ENCODE measurements at regions not wholly inside any gene's neighbourhood (a gene's known extent, or its start where the extent isn't known, plus 50 kb on each side); places are given as distances from the start of the nearest gene placed in this dataset.

DNA sequence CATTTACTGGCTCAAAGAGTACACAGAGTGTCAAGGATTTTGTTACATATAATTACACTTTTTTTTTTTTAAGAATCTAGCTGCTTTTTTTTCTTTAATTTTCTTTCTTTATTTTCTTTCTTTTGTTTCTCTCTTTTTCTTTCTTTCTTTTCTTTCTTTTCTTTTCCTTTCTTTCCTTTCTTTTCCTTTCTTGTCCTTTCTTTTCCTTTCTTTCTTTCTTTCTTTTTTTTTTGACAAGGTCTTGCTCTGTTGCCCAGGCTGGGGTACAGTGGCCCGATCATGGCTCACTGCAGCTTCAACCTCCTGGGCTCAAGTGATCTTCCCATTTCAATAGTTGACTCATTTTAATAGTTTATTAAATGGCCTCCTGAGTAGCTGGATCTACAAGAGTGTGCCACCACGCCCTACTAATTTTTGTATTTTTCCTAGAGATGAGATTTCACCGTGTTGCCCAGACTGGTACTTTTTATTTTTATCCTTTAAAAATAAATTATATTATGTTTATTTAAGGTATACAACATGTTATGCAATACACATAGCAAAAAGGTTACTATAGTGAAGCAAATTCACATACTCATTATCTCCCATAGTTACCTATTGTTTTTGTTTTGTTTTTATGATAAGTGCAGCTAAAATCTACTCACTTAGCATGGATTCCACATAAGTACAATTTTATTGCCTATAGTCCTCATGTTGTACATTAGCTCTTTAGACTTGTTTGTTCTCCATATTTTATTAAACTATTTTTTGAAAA lies 381.5 kb upstream of the KLF4 start:
- DNase-seq (ENCODE audit: low spot score) = no peak

DNA sequence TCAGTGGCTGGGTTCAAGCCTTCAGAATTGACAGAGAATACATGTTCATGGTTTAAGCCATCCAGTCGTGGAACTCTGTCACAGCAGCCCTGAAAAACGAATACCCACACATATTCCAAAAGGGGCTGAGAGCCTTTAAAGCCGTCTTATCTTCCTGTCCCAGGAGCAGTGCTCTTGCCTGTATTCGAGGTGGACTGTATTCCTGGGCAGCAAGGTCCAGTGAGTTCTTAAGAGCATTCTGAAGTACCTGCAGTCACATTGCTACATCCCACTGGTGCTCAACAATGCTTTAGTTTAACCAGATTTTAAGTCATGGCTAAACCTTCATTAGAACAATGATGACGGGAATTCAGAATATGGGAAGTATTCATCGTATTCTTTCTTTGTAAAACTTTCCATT lies 380.7 kb upstream of the KLF4 start:
- no peak for DNase-seq (ENCODE audit: low spot score)

DNA sequence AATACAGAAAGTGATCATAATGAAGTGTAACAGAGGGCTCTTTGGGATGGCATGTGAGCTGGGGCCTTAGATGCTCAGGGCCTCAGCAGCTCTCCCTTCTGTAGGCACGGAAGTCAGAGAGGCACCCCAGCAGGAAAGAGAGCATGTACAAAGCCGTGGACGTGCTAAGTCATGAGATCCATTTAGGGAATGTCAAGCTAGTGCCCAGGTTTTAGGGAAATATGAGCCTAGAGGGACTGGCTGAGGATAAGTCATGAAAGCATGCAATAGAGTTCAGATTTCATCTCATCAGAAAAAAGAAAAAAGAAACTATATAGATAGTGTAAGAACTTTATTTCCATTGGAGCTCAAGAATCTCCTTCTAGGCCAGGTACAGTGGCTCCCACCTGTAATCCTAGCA lies 379.5 kb upstream of the KLF4 start:
- no peak for DNase-seq (ENCODE audit: low spot score)

DNA sequence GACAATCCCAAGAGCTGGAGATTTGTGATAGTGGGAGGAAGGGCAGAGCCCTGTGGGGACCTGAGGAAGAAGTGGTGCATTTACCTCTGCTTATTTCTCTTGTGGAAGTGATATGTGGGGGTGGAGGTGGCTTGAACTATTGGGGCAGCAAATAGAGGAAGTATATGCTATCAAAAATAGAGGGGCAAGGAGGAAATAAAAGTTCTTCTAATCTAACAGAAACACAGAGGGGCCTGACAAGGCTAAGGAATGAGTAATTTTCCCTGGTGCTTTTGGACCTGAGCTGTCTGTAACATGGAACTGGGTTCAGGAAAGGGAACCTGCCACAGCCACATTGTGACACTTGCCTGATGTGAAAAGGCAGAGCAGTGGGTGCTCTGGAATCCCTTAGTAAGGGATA lies 378.6 kb upstream of the KLF4 start:
- no peak for DNase-seq (ENCODE audit: low spot score)

DNA sequence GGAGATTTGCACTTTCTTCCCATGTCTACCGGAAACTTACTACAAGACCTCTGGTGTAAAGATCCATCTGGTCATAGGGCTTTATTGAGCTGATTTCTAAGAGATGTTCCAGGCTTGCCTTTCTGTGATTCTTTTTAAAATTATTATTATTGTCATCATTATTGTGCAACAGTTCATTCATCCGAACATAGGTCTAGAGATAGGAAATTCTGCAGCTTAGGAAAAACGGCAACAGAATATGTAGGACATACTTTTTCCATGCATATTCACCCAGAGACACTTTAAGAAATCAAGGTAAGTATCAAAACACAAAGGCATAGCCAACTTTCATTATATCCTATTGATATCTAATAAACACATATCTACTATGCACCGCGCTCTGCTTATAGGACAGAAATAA lies 378.2 kb upstream of the KLF4 start:
- DNase-seq (ENCODE audit: low spot score) = no peak

DNA sequence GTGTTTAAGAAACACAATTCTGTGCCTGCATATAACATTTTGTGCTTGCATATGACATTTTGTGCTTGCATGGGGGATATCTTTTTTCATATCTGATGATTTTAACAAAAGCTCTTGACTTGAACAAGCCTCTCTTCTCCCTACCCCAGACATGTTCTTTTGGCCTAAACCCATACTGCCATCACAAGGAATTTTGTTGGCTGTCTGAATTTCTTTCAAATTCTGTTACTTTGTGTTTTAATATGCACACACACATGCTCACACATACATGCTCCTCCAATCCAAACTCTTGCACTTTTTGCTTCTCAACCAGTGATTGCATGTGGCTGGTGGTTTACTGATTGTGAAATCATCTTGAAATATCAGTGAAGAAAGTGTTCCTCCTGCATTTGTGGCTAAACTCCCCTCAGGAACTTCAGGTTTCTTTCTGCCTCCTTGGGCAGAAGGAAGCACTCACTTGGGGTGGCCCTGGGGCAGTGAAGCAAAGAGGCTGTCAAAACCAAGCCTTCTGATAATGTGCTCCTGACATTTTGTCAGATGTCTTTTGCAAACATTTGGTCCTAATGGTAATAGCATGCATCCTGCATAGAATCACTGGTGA lies 377.2 kb upstream of the KLF4 start:
- DNase-seq (ENCODE audit: low spot score) = no peak

DNA sequence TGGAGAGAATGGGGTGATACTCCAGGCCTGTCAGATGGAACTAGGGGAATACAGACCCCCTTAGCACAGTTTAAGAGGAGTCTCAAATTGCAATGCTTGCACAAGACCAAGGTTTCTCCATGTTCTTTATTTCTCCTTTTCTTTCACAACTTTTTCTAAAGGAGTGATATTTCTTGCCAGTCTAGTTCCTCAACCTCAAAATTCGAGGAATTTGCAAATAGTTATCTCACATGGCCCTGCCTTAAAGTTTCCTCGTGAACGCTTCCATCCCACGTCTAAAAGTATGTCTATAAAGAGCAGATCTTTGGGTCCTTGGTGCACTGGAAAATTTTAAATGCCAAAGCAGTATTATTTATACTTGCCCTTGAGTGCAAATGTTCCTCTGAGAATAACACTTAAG lies 373.8 kb upstream of the KLF4 start:
- DNase-seq (ENCODE audit: low spot score) = no peak

DNA sequence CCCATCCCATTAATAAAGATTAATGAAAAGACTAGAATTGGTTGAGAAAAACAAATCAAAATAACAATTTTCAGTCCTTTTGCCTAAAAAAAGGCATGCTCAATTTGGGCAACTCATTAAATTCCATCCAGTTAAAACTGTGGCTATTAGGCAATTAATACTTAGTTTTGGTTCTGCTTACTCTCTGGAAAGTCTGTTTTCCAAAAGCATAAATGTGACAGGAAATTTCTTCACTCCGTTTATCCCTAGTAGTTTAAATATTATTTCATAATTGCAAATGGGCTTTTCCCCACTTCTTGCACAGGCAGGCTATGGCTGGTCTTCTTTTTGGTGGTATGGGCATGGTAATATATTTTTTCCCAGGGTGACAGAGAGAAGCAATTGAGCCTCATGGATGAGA lies 373.3 kb upstream of the KLF4 start:
- no peak for DNase-seq (ENCODE audit: low spot score)

DNA sequence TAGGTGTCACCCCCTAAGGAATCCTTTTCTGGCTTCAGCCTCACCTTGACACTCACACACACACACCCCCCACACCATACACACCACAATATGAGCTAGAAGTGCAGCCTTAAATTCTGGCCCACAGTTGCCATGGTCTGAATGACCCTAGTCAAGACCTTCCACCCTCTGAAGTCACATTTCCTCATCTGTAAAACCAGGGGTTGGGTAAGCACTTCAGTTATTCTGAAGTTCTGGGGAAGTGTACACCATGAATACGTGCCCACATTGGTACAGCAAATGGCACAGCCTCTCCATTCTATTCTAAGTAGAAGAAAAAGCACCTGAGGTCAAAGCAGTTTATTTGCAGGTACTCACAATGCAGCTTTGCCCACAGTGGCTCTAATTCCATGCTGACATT lies 372.8 kb upstream of the KLF4 start:
- no peak for DNase-seq (ENCODE audit: low spot score)

DNA sequence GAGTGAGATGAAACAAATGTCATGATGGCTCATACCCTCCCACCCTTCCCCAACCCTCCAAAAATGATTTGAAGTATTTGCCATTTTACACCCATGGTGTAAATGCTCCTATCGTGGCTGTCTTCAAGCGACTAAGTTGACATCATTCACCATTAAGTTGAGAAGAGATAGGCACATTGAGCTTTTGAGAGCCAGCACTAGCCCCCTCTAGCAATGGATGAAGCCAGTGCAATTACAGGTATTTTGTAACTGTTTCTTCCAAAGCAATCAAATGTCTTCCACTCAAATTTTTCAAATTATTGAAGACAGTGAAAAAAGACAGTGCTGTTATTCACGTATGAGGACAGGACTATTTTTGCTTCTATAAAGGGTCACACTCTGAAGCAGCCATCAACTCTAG lies 371.5 kb upstream of the KLF4 start:
- DNase-seq (ENCODE audit: low spot score) = no peak

DNA sequence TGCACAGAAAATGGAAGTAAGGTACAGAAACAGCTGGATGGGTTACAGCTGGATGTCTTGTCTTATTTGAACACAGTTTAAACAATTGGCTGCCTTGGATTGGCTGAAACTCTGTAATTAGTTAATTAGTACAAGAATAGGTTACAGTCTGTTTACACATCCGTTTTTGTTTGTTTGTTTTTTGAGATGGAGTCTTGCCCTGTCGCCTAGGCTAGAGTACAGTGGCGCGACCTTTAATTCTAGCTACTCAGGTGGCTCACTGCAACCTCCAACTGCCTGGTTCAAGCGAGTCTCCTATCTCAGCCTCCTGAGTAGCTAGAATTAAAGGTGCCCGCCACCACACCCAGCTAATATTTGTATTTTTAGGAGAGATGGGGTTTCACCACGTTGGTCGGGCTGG lies 368.7 kb upstream of the KLF4 start:
- DNase-seq (ENCODE audit: low spot score) = no peak

DNA sequence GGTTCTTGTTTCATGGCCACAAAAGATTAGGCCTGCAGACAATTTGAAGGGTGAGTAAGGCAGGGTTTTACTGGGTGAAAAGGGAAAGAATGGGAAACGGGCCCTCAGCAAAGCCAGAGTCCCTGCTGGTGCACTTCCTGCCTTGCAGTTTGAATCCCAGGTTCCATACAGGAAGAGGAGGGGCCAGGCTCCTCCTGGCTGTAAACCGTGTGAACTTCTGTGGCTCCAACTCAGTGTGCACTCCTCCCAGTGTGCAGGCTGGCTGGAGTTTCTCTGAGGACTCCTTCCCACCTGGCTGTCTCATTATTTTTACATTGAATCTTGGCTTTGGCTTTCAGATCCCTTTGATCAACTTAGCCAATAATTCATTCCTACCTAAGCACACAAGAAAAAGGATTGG lies 367.1 kb upstream of the KLF4 start:
- DNase-seq (ENCODE audit: low spot score) = no peak

DNA sequence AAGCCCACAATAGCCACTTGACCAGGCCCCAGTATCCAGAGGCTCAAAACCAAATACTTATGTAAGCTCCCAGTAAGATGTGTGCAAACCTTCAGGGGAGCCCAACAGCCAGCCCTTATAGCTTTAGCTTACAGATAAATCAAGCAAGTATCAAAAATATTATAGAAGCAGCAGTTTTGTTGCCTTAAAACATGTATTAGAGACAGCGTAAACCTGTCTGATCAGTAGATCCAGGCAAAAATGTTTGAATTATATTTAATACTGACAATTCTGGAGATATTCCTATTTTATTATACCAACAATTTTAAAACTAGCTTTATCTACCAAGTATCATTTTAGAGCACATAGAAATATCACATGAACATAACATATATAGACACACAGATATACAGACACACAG lies 365.6 kb upstream of the KLF4 start:
- no peak for DNase-seq (ENCODE audit: low spot score)

DNA sequence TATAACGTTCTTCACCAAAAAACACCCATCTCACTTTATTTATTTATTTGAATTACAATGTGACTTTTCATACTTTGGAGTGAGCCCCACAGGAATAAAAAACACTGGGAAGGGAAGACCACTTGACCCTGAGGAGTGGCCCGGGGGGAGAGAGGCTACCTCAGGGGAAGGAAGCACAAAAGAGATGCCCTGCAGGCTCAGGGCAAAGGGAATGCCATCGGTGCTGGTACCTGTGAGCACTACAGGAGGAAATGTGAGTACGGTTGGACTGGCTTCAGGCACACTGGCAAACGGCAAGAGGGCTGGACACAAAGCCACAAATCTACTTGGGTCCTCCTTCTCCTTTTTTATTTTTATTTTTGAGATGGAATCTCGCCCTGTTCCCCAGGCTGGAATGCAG lies 363.9 kb upstream of the KLF4 start:
- DNase-seq (ENCODE audit: low spot score) = no peak

DNA sequence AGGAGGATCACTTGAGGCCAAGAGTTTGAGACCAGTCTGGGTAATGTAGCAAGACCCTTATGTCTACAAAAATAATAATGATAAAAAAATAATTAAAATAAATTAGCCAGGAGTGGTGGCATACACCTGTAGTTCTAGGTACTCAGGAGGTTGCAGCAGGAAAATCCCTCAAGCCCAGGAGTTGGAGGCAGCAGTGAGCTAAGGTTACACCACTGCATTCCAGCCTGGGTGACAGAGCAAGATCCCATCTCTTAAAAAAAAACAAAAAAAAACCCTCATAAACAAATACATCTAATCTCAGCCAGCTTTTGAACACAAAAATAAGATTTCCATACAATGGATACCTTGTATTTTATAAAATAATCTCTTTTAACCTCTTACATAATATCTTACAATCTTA lies 363.3 kb upstream of the KLF4 start:
- DNase-seq (ENCODE audit: low spot score) = no peak

DNA sequence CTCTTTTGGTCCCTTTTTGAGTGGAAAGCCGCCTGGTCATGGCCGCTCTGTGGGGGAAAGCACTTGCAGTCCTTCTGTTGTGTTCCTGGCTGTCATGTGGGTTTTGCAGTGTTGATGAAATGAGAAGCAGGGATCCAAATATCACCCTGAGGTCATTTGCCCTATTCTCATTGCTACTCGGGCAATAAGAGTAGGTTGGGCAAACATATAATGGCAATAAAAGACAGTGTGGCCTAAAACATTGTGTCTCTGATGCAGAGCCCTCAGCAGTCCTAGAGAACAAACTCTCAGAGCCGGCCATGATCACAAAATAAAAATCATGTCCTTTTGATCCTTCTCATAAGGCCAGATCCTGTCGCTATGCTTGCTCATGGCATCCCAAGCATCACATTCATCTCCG lies 361.1 kb upstream of the KLF4 start:
- DNase-seq (ENCODE audit: low spot score) = no peak

DNA sequence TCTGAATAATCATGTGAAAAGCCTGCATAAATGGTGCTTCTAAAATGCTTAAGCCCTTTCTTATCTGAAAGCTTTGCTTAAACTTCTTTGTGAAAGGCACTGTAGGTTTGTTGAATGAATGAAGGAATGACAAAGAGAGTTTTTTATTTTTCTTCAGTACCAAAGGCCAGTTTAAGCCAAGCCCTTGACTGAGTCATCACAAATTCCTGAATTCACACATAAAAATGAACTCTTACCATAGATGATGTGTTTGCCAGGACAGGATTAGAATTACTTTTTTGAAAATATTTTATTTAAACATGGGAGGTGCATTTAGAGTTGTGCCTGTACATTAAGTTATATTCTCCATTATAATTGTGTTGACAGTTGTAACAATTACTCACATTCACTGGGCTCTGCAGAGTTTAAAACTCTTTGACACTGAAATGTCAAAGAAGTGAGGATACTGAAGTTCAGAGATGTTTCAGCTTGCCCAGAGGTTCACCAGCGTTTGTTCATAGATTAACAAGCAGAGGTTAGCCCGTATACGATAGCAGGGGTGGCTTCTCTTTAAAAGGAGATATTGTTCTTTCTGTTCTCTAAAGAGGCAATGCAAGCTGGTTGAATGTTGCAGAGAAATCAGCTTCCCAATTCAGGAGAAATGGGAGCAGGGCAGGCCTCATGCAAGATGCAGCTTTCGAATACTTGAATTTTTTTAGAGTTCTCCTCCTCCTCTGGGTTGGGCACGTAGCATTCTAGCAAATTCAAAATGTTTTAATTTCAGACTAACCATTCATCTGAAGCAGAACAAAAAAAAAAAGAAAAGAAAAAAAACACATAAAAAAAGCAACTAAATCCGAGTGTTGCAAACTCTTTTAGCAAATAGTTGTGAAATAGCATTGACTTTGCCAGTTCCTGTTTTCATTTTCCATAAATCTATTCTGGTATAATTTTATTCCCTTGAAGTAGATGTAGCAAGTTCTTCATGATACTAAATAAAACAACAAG lies 358.7 kb upstream of the KLF4 start:
- no peak for DNase-seq (ENCODE audit: low spot score)

DNA sequence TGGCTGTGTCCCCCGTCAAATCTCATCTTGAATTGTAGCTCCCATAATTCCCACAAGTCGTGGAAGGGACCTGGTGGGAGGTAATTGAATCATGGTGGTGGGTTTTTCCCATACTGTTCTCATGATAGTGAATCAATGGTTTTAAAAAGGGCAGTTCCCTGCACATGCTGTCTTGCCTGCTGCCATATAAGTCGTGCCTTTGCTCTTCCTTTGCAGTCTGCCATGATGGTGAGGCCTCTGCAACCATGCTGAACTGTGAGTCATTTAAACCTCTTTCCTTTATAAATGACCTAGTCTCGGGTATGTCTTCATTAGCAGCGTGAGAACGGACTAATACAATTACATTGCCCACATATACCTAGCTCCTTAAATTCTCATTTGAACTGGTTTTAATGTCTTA lies 353.0 kb upstream of the KLF4 start:
- DNase-seq (ENCODE audit: low spot score) = no peak

DNA sequence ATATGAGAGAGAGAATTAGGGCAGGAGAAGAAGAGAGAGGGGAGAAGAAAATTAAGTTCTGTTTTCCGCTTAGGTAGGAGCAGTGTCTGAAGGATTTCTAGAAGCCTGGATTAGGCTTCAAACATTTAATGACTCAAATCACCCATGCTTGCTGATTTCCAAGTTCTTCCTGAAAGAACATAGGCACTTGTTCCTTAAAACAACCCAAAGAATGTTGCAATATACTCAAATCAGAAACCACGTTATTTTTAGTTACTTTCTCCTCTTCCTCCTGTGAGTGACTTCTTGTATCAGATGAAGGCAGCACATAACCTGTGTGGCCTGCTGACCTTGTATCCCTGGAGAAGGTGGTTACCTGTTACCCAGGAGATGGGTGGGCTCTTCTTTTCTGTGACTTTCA lies 351.5 kb upstream of the KLF4 start:
- DNase-seq (ENCODE audit: low spot score) = no peak

DNA sequence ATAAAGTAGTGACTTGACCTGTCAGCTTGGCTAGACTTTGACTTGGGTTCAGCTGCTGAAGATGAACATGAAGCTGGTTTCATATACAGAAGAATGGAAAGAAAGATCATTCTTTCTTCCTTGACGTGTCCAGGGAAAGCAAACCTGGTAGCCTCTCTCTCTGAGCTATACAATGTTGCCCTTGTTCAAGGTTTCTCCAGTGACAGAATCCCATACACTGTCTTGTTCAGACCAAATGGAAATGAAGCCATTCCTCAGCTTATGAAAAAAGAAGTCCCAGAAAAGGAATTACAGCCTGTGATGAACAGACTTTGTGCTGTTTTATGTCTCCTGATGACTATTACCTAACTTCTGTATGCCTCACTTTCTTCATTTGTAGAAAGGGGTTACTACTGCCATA lies 349.8 kb upstream of the KLF4 start:
- DNase-seq (ENCODE audit: low spot score) = no peak

DNA sequence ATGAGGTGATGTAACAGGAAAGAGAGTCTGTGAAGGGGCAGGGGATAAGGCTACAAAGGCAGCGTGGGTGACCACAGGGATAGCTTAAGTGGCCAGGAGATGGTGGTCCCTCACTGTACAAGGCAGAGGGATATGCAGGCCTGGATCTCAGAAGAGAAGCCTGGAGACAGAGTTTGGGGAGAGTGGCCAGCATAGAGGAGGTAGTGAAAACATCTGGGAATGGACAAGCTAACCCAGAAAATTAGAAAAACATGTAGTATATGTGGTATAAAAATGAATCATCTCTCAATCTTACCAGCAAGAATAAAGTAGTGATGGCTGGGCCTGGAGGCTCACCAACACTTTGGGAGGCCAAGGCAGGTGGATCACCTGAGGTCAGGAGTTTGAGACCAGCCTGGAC lies 349.2 kb upstream of the KLF4 start:
- no peak for DNase-seq (ENCODE audit: low spot score)

DNA sequence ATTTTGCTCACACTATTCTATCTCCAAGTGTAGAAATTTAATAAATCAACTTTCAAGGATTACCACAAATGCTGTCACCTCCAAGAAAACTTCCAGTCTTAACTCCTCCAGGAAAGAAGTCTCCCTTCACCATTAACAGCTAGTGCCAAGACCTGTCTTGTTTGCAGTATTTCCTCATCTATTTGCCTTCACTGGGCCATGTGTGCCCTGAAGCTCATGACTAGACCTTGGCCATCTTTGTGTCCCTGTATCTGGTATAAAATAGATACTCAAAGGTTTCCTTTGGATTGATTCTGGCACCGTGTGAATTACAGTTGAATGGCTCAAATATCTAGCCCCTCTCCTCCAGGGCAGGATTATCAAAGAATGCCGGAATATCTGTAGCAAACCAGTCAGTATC lies 346.7 kb upstream of the KLF4 start:
- DNase-seq (ENCODE audit: low spot score) = no peak

DNA sequence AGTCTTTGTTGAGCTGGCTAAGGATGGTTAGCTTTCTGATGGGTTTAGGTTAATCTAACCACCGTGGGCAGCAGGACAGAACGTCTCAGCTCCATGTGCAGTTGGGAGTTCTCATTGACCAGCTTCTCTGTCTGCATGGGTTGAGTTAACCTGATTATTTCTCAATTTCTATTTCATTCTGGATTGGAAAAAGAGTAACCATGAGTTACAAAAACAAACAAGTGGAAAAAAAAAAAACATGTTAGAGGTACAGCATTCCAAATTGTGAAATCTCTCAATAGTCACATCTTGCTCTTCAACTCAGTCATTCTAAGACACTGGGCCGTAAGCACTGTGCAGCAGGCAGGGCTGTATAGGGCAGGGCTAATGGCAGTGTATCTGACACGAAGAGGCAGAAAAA lies 343.7 kb upstream of the KLF4 start:
- no peak for DNase-seq (ENCODE audit: low spot score)
